ENCODE measurements at regions not wholly inside any gene's neighbourhood (a gene's known extent, or its start where the extent isn't known, plus 50 kb on each side); places are given as distances from the start of the nearest gene placed in this dataset.

DNA sequence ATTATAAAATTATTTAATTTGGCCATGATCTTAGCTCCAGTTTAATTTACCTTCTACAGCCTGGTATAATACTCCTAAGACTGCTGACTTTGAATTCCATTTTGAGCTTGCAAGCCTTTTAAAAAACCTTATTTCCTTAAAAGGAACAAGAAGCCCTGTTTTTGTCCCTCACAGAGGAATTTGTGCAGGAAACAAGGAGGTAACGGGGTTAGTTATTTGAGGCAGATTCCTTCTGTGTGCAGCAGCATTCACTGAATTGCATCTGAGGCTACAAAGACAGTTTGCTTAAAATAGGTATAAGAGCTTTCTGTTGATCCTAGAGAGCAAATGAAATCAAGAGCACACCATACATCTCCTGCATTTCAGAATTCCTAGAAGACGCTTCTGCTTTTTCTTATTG is 403.3 kb upstream of the PRICKLE1 start:
- Histone ChIP-seq H4K20me1 (ENCODE audit: low read length) (no peaks in the 10 kb centered on the region), H3K9ac (ENCODE audit: low read length) (no peak overlapping the region), H2AFZ (ENCODE audit: low read length) (no peak overlapping the region), H3K4me3 (ENCODE audit: low read length) (no peak overlapping the region), H3K9me2 (replicated peaks; ENCODE audit: low read length) (no peaks in the 10 kb centered on the region), H3K27ac (ENCODE audit: low read length) (no peak overlapping the region), H3K79me2 (ENCODE audit: low read length) (no peaks in the 10 kb centered on the region), H3K9me3 (ENCODE audit: low read length) (no peaks in the 10 kb centered on the region), H3K4me2 (ENCODE audit: low read length) (no peak overlapping the region), H3K4me1 (ENCODE audit: insufficient read depth, low read length) (peaks cover 17% of the 10 kb centered on the region), H3K36me3 (ENCODE audit: low read depth, low read length) (no peaks in the 10 kb centered on the region), H3K27me3 (ENCODE audit: low read length) (no peaks in the 10 kb centered on the region), H3F3A (ENCODE audit: low read length, unreplicated experiment) (no peaks in the 10 kb centered on the region)
- DNase-seq (no peak), ATAC-seq (no peak)
- ChIA-PET POLR2A (ENCODE audit: unreplicated experiment) (no interaction called here), CTCF (no interaction called here)
- intact Hi-C loops (cut with micrococcal nuclease) = no loop called here
- no TSS peak for BruUV-seq (replicated peaks)
- TF ChIP-seq EZH2 (IDR thresholded peaks at IDR 0.05; ENCODE audit: low read length, unreplicated experiment) (no peak), EZH2phosphoT487 (IDR thresholded peaks at IDR 0.05; ENCODE audit: borderline replicate concordance, low read length) (no peak)
- TF ChIP-seq, protein P1, sequence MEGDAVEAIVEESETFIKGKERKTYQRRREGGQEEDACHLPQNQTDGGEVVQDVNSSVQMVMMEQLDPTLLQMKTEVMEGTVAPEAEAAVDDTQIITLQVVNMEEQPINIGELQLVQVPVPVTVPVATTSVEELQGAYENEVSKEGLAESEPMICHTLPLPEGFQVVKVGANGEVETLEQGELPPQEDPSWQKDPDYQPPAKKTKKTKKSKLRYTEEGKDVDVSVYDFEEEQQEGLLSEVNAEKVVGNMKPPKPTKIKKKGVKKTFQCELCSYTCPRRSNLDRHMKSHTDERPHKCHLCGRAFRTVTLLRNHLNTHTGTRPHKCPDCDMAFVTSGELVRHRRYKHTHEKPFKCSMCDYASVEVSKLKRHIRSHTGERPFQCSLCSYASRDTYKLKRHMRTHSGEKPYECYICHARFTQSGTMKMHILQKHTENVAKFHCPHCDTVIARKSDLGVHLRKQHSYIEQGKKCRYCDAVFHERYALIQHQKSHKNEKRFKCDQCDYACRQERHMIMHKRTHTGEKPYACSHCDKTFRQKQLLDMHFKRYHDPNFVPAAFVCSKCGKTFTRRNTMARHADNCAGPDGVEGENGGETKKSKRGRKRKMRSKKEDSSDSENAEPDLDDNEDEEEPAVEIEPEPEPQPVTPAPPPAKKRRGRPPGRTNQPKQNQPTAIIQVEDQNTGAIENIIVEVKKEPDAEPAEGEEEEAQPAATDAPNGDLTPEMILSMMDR (conservative IDR thresholded peaks at IDR 0.05; ENCODE audit: low read depth, low read length) = no peak

DNA sequence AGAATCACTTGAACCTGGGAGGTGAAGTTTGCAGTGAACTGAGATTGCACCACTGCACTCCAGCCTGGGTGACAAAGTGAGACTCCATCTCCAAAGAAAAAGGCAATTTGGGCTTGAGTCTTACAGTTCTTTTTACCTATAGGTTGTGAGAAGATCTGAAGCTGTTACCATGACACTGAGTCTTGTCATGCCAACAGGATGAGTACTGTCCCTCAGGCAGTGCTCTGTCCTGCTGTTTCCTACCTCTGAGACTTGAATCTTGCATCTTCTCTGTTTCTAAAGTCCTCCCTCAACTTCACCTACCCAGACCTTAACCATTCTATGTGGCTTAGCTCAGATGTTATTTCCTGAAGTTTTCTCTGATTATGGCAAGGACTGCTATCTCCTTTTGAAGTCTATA is 400.8 kb upstream of the PRICKLE1 start:
- ATAC-seq (no peak), DNase-seq (no peak)
- no TSS peak for BruUV-seq (replicated peaks)
- Histone ChIP-seq H3K4me3 (ENCODE audit: low read length) (no peak overlapping the region), H3F3A (ENCODE audit: low read length, unreplicated experiment) (no peaks in the 10 kb centered on the region), H3K36me3 (ENCODE audit: low read depth, low read length) (no peaks in the 10 kb centered on the region), H3K4me2 (ENCODE audit: low read length) (no peak overlapping the region), H3K9ac (ENCODE audit: low read length) (no peak overlapping the region), H3K79me2 (ENCODE audit: low read length) (no peaks in the 10 kb centered on the region), H3K27ac (ENCODE audit: low read length) (no peak overlapping the region), H2AFZ (ENCODE audit: low read length) (no peak overlapping the region), H3K9me2 (replicated peaks; ENCODE audit: low read length) (no peaks in the 10 kb centered on the region), H4K20me1 (ENCODE audit: low read length) (no peaks in the 10 kb centered on the region), H3K27me3 (ENCODE audit: low read length) (no peaks in the 10 kb centered on the region), H3K4me1 (ENCODE audit: insufficient read depth, low read length) (no peaks in the 10 kb centered on the region), H3K9me3 (ENCODE audit: low read length) (no peaks in the 10 kb centered on the region)
- POLR2A ChIA-PET (ENCODE audit: unreplicated experiment) = no interaction called here
- CTCF ChIA-PET = no interaction called here
- TF ChIP-seq EZH2phosphoT487 (IDR thresholded peaks at IDR 0.05; ENCODE audit: borderline replicate concordance, low read length) (no peak), EZH2 (IDR thresholded peaks at IDR 0.05; ENCODE audit: low read length, unreplicated experiment) (no peak)
- TF ChIP-seq, protein P1 (conservative IDR thresholded peaks at IDR 0.05; ENCODE audit: low read depth, low read length) = no peak
- intact Hi-C loops (cut with micrococcal nuclease) = no loop called here

DNA sequence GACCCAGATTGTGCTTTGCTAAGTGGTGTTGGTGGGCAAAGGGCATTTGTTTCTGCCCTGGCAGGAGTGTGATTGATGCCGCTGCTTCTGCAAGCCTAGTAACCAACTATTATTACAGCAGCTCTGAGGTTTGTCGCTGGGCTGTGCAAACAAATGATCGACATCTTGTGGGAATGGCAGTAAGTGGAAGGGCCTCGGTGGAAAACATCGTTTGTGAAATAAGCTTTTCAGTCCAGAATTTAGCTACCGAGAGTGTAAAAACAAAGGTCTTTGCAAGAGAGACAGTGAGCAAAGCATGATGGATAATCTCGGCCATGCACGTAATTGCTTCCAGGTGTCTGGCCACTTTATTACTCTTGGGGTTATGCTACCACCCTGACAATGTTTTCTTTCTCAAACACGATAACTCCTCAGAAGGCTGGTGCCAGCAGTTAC is 397.7 kb upstream of the PRICKLE1 start:
- H3K4me1 ChIP-seq (ENCODE audit: insufficient read depth, low read length) = no peaks in the 10 kb centered on the region
- no TSS peak for BruUV-seq (replicated peaks)
- no peak overlapping the region for H3K9ac ChIP-seq (ENCODE audit: low read length)
- no peak overlapping the region for H3K4me3 ChIP-seq (ENCODE audit: low read length)
- no peak overlapping the region for H3K4me2 ChIP-seq (ENCODE audit: low read length)
- no peaks in the 10 kb centered on the region for H3K36me3 ChIP-seq (ENCODE audit: low read depth, low read length)
- DNase-seq = no peak
- H3K9me2 ChIP-seq (replicated peaks; ENCODE audit: low read length) = 0 out of 2 replicates have a peak, but pooled peaks cover 4% of the 10 kb centered on the region
- no peak for ATAC-seq
- H3K79me2 ChIP-seq (ENCODE audit: low read length) = no peaks in the 10 kb centered on the region
- ChIA-PET CTCF (no interaction called here), POLR2A (ENCODE audit: unreplicated experiment) (no interaction called here)
- TF ChIP-seq, protein P1 (conservative IDR thresholded peaks at IDR 0.05; ENCODE audit: low read depth, low read length) = no peak
- TF ChIP-seq EZH2 (IDR thresholded peaks at IDR 0.05; ENCODE audit: low read length, unreplicated experiment) (no peak), EZH2phosphoT487 (IDR thresholded peaks at IDR 0.05; ENCODE audit: borderline replicate concordance, low read length) (no peak)
- intact Hi-C loops (cut with micrococcal nuclease) = no loop called here
- H3K27me3 ChIP-seq (ENCODE audit: low read length) = no peaks in the 10 kb centered on the region
- no peak overlapping the region for H3K27ac ChIP-seq (ENCODE audit: low read length)
- no peak overlapping the region for H2AFZ ChIP-seq (ENCODE audit: low read length)
- H3F3A ChIP-seq (ENCODE audit: low read length, unreplicated experiment) = no peaks in the 10 kb centered on the region
- no peaks in the 10 kb centered on the region for H4K20me1 ChIP-seq (ENCODE audit: low read length)
- H3K9me3 ChIP-seq (ENCODE audit: low read length) = no peaks in the 10 kb centered on the region

Data from PC-3 (cell line).